GM12878 (cell line): ENCODE measurements at regions not wholly inside any gene's neighbourhood (a gene's known extent, or its start where the extent isn't known, plus 50 kb on each side); places are given as distances from the start of the nearest gene placed in this dataset.

Source experiments
- ATAC-seq: fragments of 200-7000 bp; cut with Tn5 transposase; 3 replicates; pipeline ENCODE4 v1.9.1; 2020; ENCODE audit warnings: mild to moderate bottlenecking, moderate library complexity
- BruUV-seq: library from RNA; stranded (reverse); fragments of 400-500 nt; replicated peaks from 2 replicates; lab custom pipeline; 2021; lab: Mats Ljungman, UMichigan
- CTCF ChIA-PET: fragments of 300-600 bp; sonication (Branson Sonifier 250); formaldehyde crosslinking; extraction: SDS; loops from one replicate; lab custom pipeline; 2021; ENCODE audit warnings: inconsistent platforms; lab: Yijun Ruan, JAX
- POLR2A ChIA-PET: fragments of 350-600 bp; formaldehyde crosslinking; extraction: SDS; loops from one replicate; lab custom pipeline; 2021; ENCODE audit warnings: inconsistent platforms; lab: Charles Lee
- RAD21 ChIA-PET: fragments of 300-600 bp; sonication (Branson Sonifier 250); formaldehyde crosslinking; loops from one replicate; lab custom pipeline; 2023; ENCODE audit warnings: antibody characterized with exemption; ENCODE audit not compliant: unreplicated experiment; lab: Charles Lee
- SMC1A ChIA-PET: fragments of 300-600 bp; sonication (Branson Sonifier 250); formaldehyde crosslinking; loops from one replicate; lab custom pipeline; 2023; ENCODE audit not compliant: unreplicated experiment, uncharacterized antibody; lab: Charles Lee
- DNase-seq: peaks from one replicate; pipeline ENCODE4 v3.0.0-alpha.2; 2011; ENCODE audit warnings: low read depth, low spot score
- FAIRE-seq: peaks from 3 replicates; lab custom pipeline; 2011; peaks lifted over from hg19 to GRCh38; lab: Jason Lieb, UNC
- H2AFZ ChIP-seq: 2 replicates; pipeline ENCODE4 v1.6.0; 2011; ENCODE audit warnings: low read depth, low read length, control low read depth; ENCODE audit not compliant: control insufficient read depth
- H3K27ac ChIP-seq: 2 replicates; pipeline ENCODE4 v1.5.1; 2011; ENCODE audit warnings: control low read depth; ENCODE audit not compliant: control insufficient read depth, insufficient read depth
- H3K27me3 ChIP-seq, 2 experiments: replicated peaks in 1 of 2; 2 replicates each; pipeline versions ENCODE4 v1.6.0 to v1.6.1; 2011; ENCODE audit warnings: low read length in 1 of 2; ENCODE audit not compliant: control insufficient read depth in 2 of 2, insufficient read depth in 2 of 2
- H3K36me3 ChIP-seq, 2 experiments: 2 replicates each; pipeline ENCODE4 v1.5.1; 2011; ENCODE audit warnings: low read length in 1 of 2; ENCODE audit not compliant: control insufficient read depth in 2 of 2, insufficient read depth in 2 of 2
- H3K4me1 ChIP-seq: 2 replicates; pipeline ENCODE4 v1.6.1; 2011; ENCODE audit warnings: mild to moderate bottlenecking, low read length, moderate library complexity, mixed read lengths; ENCODE audit not compliant: control insufficient read depth, insufficient read depth
- H3K4me2 ChIP-seq: 2 replicates; pipeline ENCODE4 v1.6.0; 2011; ENCODE audit warnings: control low read depth; ENCODE audit not compliant: control insufficient read depth, insufficient read depth
- H3K4me3 ChIP-seq: fragments of 200-600 bp; sonication (generic); 2 replicates; pipeline ENCODE4 v1.5.1; 2016
- H3K79me2 ChIP-seq: 2 replicates; pipeline ENCODE4 v1.6.0; 2011; ENCODE audit warnings: low read length; ENCODE audit not compliant: control insufficient read depth, insufficient read depth
- H3K9ac ChIP-seq: 2 replicates; pipeline ENCODE4 v1.8.0; 2011; ENCODE audit warnings: low read length, control low read depth, mixed read lengths; ENCODE audit not compliant: control insufficient read depth, insufficient read depth
- H3K9me3 ChIP-seq: replicated peaks from 3 replicates; pipeline ENCODE4 v1.5.1; 2011; ENCODE audit warnings: mild to moderate bottlenecking, low read length; ENCODE audit not compliant: control insufficient read depth, insufficient read depth
- H4K20me1 ChIP-seq: 2 replicates; pipeline ENCODE4 v1.6.0; 2011; ENCODE audit not compliant: control insufficient read depth, insufficient read depth
- HDAC2 ChIP-seq: fragments of 200-600 bp; sonication (generic); IDR thresholded peaks from 2 replicates; pipeline ENCODE4 v1.6.1; 2017
- KAT2A ChIP-seq: conservative IDR thresholded peaks from 2 replicates; pipeline ENCODE4 v1.6.1; 2011; ENCODE audit warnings: low read depth, low read length; ENCODE audit not compliant: control insufficient read depth
- MEF2B ChIP-seq: fragments of 450-650 bp; IDR thresholded peaks from 2 replicates; pipeline ENCODE4 v1.6.1; 2018; ENCODE audit warnings: mild to moderate bottlenecking, moderate library complexity; ENCODE audit not compliant: partially characterized antibody, poor library complexity, severe bottlenecking
- NKRF ChIP-seq: fragments of 450-650 bp; conservative IDR thresholded peaks from 2 replicates; pipeline ENCODE4 v1.6.1; 2017; ENCODE audit warnings: mild to moderate bottlenecking, moderate library complexity
- NRF1 ChIP-seq: conservative IDR thresholded peaks from 2 replicates; pipeline ENCODE4 v1.6.1; 2011; ENCODE audit warnings: mild to moderate bottlenecking, low read depth, low read length, improper control_type of control experiment
- SPI1 ChIP-seq: IDR thresholded peaks from 2 replicates; pipeline ENCODE4 v1.6.1; 2011; ENCODE audit warnings: low read depth, mild to moderate bottlenecking, low read length, moderate library complexity, borderline replicate concordance; ENCODE audit not compliant: insufficient read depth
- SREBF1 ChIP-seq: IDR thresholded peaks from 2 replicates; pipeline ENCODE4 v1.6.1; 2012; ENCODE audit warnings: mild to moderate bottlenecking, low read length
- STAT3 ChIP-seq: IDR thresholded peaks from 2 replicates; pipeline ENCODE4 v1.6.1; 2011; ENCODE audit warnings: low read depth, low read length, improper control_type of control experiment
- ZBTB33 ChIP-seq: fragments of 450-650 bp; IDR thresholded peaks from 2 replicates; pipeline ENCODE4 v1.6.1; 2017; ENCODE audit warnings: mild to moderate bottlenecking
- WGBS: methylation state at CpG from one replicate; pipeline ENCODE4 v1.1.6; 2016; ENCODE audit warnings: low lambda C conversion rate; ENCODE audit not compliant: insufficient replicate concordance, insufficient coverage; ENCODE audit errors: missing lambda C conversion rate; 5-methylcytosine and 5-hydroxymethylcytosine counted together
- in situ Hi-C: fragments of 300-500 bp; cut with MboI; formaldehyde crosslinking; loops from 9 replicates; pipeline ENCODE4 v1.14.3; 2018; ENCODE audit warnings: mixed read lengths
- intact Hi-C: fragments of 100-400 bp; cut with micrococcal nuclease; formaldehyde crosslinking; loops from one replicate; pipeline ENCODE4 v1.14.2; 2022; ENCODE audit not compliant: unreplicated experiment
- TF ChIP-seq, protein P1 (sequence below): fragments of 450-650 bp; formaldehyde crosslinking; IDR thresholded peaks from 2 replicates; pipeline ENCODE4 v1.4.0; 2022; ENCODE audit warnings: mild to moderate bottlenecking, moderate library complexity
- TF ChIP-seq, protein P2 (sequence below): fragments of 450-650 bp; IDR thresholded peaks from 2 replicates; pipeline ENCODE4 v1.6.1; 2017; ENCODE audit warnings: mild to moderate bottlenecking, moderate library complexity
- TF ChIP-seq, protein P3 (sequence below): fragments of 450-650 bp; IDR thresholded peaks from 2 replicates; pipeline ENCODE4 v1.6.1; 2016; ENCODE audit warnings: mild to moderate bottlenecking

GRCh38 chr12:74204236-74204635 lies 333.4 kb upstream of the ATXN7L3B start:
- no TSS peak for BruUV-seq
- intact Hi-C loops, result no loop called here
- no peak for DNase-seq
- no peak for FAIRE-seq
- no peaks in the 10 kb centered on the region for H3K36me3 ChIP-seq
- no peaks in the 10 kb centered on the region for H3K4me1 ChIP-seq
- ChIA-PET POLR2A (no interaction called here), CTCF (no interaction called here), RAD21 (no interaction called here), SMC1A (no interaction called here)
- H3K4me3 ChIP-seq, result no peak overlapping the region
- no peaks in the 10 kb centered on the region for H3K79me2 ChIP-seq
- no peak overlapping the region for H3K4me2 ChIP-seq
- no peaks in the 10 kb centered on the region for H3K9me3 ChIP-seq
- H3K27ac ChIP-seq, result no peak overlapping the region
- in situ Hi-C loops, result no loop called here
- ATAC-seq, result no peak
- no peaks in the 10 kb centered on the region for H3K27me3 ChIP-seq
- 32% methylated on average over 3 of the region's 3 CpGs for WGBS
- H4K20me1 ChIP-seq, result no peaks in the 10 kb centered on the region
- no peak overlapping the region for H3K9ac ChIP-seq
- no peak overlapping the region for H2AFZ ChIP-seq
- TF ChIP-seq SREBF1, result no peak
- TF ChIP-seq, protein P1, sequence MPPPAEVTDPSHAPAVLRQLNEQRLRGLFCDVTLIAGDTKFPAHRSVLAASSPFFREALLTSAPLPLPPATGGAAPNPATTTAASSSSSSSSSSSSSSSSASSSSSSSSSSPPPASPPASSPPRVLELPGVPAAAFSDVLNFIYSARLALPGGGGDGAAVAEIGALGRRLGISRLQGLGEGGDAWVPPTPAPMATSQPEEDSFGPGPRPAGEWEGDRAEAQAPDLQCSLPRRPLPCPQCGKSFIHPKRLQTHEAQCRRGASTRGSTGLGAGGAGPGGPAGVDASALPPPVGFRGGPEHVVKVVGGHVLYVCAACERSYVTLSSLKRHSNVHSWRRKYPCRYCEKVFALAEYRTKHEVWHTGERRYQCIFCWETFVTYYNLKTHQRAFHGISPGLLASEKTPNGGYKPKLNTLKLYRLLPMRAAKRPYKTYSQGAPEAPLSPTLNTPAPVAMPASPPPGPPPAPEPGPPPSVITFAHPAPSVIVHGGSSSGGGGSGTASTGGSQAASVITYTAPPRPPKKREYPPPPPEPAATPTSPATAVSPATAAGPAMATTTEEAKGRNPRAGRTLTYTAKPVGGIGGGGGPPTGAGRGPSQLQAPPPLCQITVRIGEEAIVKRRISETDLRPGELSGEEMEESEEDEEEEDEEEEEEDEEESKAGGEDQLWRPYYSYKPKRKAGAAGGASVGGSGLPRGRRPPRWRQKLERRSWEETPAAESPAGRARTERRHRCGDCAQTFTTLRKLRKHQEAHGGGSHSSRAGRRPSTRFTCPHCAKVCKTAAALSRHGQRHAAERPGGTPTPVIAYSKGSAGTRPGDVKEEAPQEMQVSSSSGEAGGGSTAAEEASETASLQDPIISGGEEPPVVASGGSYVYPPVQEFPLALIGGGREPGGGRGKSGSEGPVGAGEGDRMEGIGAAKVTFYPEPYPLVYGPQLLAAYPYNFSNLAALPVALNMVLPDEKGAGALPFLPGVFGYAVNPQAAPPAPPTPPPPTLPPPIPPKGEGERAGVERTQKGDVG, result no peak
- no peak for TF ChIP-seq MEF2B
- no peak for TF ChIP-seq NKRF
- TF ChIP-seq SPI1, result no peak
- TF ChIP-seq, protein P2, sequence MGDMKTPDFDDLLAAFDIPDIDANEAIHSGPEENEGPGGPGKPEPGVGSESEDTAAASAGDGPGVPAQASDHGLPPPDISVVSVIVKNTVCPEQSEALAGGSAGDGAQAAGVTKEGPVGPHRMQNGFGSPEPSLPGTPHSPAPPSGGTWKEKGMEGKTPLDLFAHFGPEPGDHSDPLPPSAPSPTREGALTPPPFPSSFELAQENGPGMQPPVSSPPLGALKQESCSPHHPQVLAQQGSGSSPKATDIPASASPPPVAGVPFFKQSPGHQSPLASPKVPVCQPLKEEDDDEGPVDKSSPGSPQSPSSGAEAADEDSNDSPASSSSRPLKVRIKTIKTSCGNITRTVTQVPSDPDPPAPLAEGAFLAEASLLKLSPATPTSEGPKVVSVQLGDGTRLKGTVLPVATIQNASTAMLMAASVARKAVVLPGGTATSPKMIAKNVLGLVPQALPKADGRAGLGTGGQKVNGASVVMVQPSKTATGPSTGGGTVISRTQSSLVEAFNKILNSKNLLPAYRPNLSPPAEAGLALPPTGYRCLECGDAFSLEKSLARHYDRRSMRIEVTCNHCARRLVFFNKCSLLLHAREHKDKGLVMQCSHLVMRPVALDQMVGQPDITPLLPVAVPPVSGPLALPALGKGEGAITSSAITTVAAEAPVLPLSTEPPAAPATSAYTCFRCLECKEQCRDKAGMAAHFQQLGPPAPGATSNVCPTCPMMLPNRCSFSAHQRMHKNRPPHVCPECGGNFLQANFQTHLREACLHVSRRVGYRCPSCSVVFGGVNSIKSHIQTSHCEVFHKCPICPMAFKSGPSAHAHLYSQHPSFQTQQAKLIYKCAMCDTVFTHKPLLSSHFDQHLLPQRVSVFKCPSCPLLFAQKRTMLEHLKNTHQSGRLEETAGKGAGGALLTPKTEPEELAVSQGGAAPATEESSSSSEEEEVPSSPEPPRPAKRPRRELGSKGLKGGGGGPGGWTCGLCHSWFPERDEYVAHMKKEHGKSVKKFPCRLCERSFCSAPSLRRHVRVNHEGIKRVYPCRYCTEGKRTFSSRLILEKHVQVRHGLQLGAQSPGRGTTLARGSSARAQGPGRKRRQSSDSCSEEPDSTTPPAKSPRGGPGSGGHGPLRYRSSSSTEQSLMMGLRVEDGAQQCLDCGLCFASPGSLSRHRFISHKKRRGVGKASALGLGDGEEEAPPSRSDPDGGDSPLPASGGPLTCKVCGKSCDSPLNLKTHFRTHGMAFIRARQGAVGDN, result no peak
- TF ChIP-seq, protein P3, sequence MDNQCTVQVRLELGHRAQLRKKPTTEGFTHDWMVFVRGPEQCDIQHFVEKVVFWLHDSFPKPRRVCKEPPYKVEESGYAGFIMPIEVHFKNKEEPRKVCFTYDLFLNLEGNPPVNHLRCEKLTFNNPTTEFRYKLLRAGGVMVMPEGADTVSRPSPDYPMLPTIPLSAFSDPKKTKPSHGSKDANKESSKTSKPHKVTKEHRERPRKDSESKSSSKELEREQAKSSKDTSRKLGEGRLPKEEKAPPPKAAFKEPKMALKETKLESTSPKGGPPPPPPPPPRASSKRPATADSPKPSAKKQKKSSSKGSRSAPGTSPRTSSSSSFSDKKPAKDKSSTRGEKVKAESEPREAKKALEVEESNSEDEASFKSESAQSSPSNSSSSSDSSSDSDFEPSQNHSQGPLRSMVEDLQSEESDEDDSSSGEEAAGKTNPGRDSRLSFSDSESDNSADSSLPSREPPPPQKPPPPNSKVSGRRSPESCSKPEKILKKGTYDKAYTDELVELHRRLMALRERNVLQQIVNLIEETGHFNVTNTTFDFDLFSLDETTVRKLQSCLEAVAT, result no peak
- TF ChIP-seq STAT3, result no peak
- no peak for TF ChIP-seq HDAC2
- TF ChIP-seq KAT2A, result no peak
- no peak for TF ChIP-seq NRF1
- TF ChIP-seq ZBTB33, result no peak
